GM23338 (cell line): ENCODE measurements at regions not wholly inside any gene's neighbourhood (a gene's known extent, or its start where the extent isn't known, plus 50 kb on each side); places are given as distances from the start of the nearest gene placed in this dataset.

Experiments
- ATAC-seq: fragments of 200-7000 bp; cut with Tn5 transposase; 3 replicates; pipeline ENCODE4 v1.9.1; 2020
- DNase-seq: peaks from one replicate; pipeline ENCODE4 v3.0.0-alpha.2; 2015; ENCODE audit warnings: low spot score
- H2AFZ ChIP-seq: fragments of 200-600 bp; sonication (generic); 2 replicates; pipeline ENCODE4 v1.8.0; 2016; ENCODE audit warnings: antibody characterized with exemption, mild to moderate bottlenecking, moderate library complexity
- H3F3A ChIP-seq: fragments of 200-600 bp; sonication (generic); replicated peaks from 2 replicates; pipeline ENCODE4 v1.8.0; 2017; ENCODE audit warnings: antibody characterized with exemption, mixed run types, low read depth
- H3K27ac ChIP-seq: fragments of 200-600 bp; sonication (generic); 2 replicates; pipeline ENCODE4 v1.6.1; 2016; ENCODE audit warnings: low read depth
- H3K27me3 ChIP-seq: fragments of 200-600 bp; sonication (generic); 2 replicates; pipeline ENCODE4 v1.8.0; 2016; ENCODE audit warnings: mild to moderate bottlenecking, mixed run types, moderate library complexity; ENCODE audit not compliant: insufficient read depth
- H3K36me3 ChIP-seq: fragments of 200-600 bp; sonication (generic); 2 replicates; pipeline ENCODE4 v1.8.0; 2016; ENCODE audit warnings: mild to moderate bottlenecking; ENCODE audit not compliant: insufficient read depth
- H3K4me1 ChIP-seq: fragments of 200-600 bp; sonication (generic); 2 replicates; pipeline ENCODE4 v1.8.0; 2016; ENCODE audit warnings: mild to moderate bottlenecking, moderate library complexity; ENCODE audit not compliant: insufficient read depth
- H3K4me2 ChIP-seq: fragments of 200-600 bp; sonication (generic); 2 replicates; pipeline ENCODE4 v1.7.1; 2017; ENCODE audit warnings: mixed run types
- H3K4me3 ChIP-seq: fragments of 200-600 bp; sonication (generic); 2 replicates; pipeline ENCODE4 v1.6.1; 2016; ENCODE audit warnings: mixed run types
- H3K79me2 ChIP-seq: fragments of 200-600 bp; sonication (generic); replicated peaks from 2 replicates; pipeline ENCODE4 v1.8.0; 2017; ENCODE audit warnings: mild to moderate bottlenecking; ENCODE audit not compliant: insufficient read depth
- H3K9me2 ChIP-seq: fragments of 200-600 bp; sonication (generic); 2 replicates; pipeline ENCODE4 v1.8.0; 2017; ENCODE audit not compliant: insufficient read depth
- H4K20me1 ChIP-seq: fragments of 200-600 bp; sonication (generic); replicated peaks from 2 replicates; pipeline ENCODE4 v1.8.0; 2017; ENCODE audit warnings: mild to moderate bottlenecking; ENCODE audit not compliant: insufficient read depth
- H3K27ac Mint-ChIP-seq: 2 replicates; pipeline ENCODE4 v1.8.0; 2020; ENCODE audit warnings: inconsistent platforms, mild to moderate bottlenecking, moderate library complexity, mixed read lengths
- H3K27me3 Mint-ChIP-seq: 3 replicates; pipeline ENCODE4 v1.8.0; 2022; ENCODE audit warnings: low read depth, mild to moderate bottlenecking, moderate library complexity, mixed read lengths, inconsistent platforms; ENCODE audit not compliant: insufficient read depth, poor library complexity
- H3K36me3 Mint-ChIP-seq: 3 replicates; pipeline ENCODE4 v1.8.0; 2021; ENCODE audit warnings: low read depth, mild to moderate bottlenecking, inconsistent platforms, moderate library complexity, mixed read lengths
- H3K4me1 Mint-ChIP-seq: 3 replicates; pipeline ENCODE4 v1.8.0; 2020; ENCODE audit warnings: mild to moderate bottlenecking, inconsistent platforms, mixed read lengths
- H3K4me3 Mint-ChIP-seq: 3 replicates; pipeline ENCODE4 v1.8.0; 2021; ENCODE audit warnings: moderate library complexity, mild to moderate bottlenecking, inconsistent platforms, mixed read lengths
- H3K9me3 Mint-ChIP-seq: 3 replicates; pipeline ENCODE4 v1.8.0; 2020; ENCODE audit warnings: moderate library complexity, mild to moderate bottlenecking, inconsistent platforms, mixed read lengths
- CREB1 ChIP-seq: fragments of 250-450 bp; sonication (Bioruptor Pico); IDR thresholded peaks from 2 replicates; pipeline ENCODE4 v1.5.0; 2020; ENCODE audit warnings: low read depth, mild to moderate bottlenecking, moderate library complexity
- CTCF ChIP-seq, 2 experiments: fragments of 200-600 bp in 1 of 2; sonication (generic) in 1 of 2; conservative IDR thresholded peaks; 2 replicates each; pipeline versions ENCODE4 v1.5.1 to v1.6.1; 2016 to 2017; ENCODE audit warnings: antibody characterized with exemption in 2 of 2, low read depth in 2 of 2, mild to moderate bottlenecking in 2 of 2, moderate library complexity in 1 of 2
- EZH2 ChIP-seq: fragments of 200-600 bp; sonication (generic); IDR thresholded peaks from one replicate; pipeline ENCODE4 v1.8.0; 2017; ENCODE audit warnings: antibody characterized with exemption, mild to moderate bottlenecking, low read depth; ENCODE audit not compliant: unreplicated experiment
- JUNB ChIP-seq: IDR thresholded peaks from one replicate; pipeline ENCODE4 v1.6.1; 2016; ENCODE audit warnings: antibody characterized with exemption; ENCODE audit not compliant: unreplicated experiment
- POLR2AphosphoS5 ChIP-seq: IDR thresholded peaks from 2 replicates; pipeline ENCODE4 v1.6.1; 2016; ENCODE audit warnings: antibody characterized with exemption, low read depth
- ZNF114 ChIP-seq: fragments of 250-450 bp; sonication (Bioruptor Pico); IDR thresholded peaks from 2 replicates; pipeline ENCODE4 v1.5.0; 2020; ENCODE audit warnings: mild to moderate bottlenecking, moderate library complexity
- ZNF462 ChIP-seq: fragments of 250-450 bp; sonication (Bioruptor Pico); IDR thresholded peaks from 2 replicates; pipeline ENCODE4 v1.5.0; 2020; ENCODE audit warnings: mild to moderate bottlenecking, moderate library complexity

DNA sequence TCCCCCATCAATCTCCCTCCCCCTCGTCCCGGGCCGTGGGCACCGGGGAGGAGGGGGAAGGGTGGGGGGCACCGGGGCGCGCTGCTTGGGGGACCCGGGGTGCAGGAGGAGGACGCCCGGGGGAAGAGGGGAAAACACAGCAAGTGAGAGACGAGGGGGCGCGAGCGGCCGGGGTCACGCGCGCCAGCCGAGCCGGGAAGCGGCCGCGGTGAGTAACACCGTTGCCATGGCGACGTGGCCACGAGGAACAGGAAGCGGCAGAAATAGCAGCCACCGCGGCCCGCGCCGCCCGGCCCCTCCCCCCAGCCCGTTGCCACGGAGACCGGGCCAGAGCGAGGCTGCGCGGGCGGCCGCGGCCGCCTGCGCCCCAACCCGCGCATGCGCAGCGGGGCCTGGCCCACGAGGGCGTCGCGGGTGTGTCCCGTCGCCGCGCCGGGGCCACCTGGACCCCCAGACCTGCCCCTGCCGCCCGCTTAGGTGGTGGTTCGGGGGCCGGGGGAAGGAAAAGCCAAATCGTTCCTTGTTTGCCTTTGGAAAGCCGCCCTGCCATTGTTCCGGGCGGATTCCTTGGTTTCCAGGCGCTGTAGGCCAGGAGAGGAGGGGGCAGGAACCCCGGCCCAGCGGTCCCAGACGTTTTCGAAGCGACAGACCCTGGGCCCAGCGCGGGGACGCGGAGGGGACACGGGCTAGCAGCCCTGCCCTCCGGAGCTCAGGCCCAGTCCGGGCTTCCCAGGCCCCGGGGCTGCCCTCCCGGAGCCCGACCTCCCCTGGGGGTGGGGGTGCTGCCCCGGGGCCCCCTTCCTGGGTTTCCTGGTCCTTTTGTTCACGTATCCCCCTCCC lies 207.1 kb downstream of the C9orf50 start:
- Histone ChIP-seq H3K4me2 (peak overlapping the region; percentile 97), H3K9me2 (peaks cover 5% of the 10 kb centered on the region; the same call in 1 of the 2 replicates), H3K4me3 (peak overlapping the region; percentile 89), H3F3A (0 out of 2 replicates have a peak, but pooled peaks cover 5% of the 10 kb centered on the region), H4K20me1 (no peaks in the 10 kb centered on the region), H3K4me1 (peaks cover 16% of the 10 kb centered on the region), H3K27ac (no peak overlapping the region), H3K36me3 (no peaks in the 10 kb centered on the region), H2AFZ (peak overlapping the region; percentile 92), H3K27me3 (peaks cover 13% of the 10 kb centered on the region; the same call in 1 of the 2 replicates), H3K79me2 (no peaks in the 10 kb centered on the region)
- DNase-seq (peak; percentile 97), ATAC-seq (peak; percentile 73)
- Mint-ChIP-seq H3K4me3 (peak overlapping the region; percentile 78), H3K27me3 (peaks cover 27% of the 10 kb centered on the region), H3K4me1 (peaks cover 18% of the 10 kb centered on the region), H3K9me3 (peaks cover 13% of the 10 kb centered on the region), H3K36me3 (peaks cover 13% of the 10 kb centered on the region), H3K27ac (peak overlapping the region; percentile 65; the same call in 1 of the 2 replicates)
- TF ChIP-seq POLR2AphosphoS5 (peak; percentile 63), CREB1 (CRISPR knock-in tag) (0 out of 2 replicates have a peak, but pooled peaks have one; percentile 35), EZH2 (no peak)

DNA sequence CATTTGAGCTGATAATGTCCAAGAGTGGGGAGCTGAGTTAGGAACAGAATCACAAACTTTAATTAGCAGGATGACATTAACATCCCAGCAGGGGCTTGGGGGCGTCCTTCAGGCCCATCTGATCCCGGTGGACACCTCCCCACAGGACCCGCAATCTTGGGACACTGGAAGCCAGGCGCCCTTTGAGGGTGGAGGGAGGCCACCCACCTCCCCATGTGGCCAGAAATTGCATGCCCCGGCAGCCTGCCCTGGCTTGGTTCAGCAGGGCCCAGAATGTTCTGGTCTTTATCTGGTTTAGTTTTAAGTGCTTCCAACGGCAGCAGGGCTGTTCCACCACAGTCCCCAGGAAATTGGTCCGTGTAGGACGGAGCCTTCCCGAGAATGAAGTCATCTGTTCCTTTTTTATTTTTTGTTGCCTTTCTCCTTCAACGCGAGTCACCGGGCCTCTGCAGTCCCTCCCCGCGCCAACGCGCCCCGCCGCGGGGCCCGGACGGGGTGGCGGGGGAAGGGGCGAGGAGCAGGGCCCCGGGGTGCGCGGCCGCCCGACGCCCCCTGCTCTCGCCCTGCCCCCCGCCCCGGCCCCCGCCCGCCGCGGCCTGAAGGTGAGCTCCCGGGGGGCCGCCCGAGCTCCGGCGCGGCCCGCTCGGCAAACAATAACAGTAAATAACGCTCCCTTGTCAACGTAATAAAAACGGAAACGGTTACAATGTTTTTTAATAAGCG lies 207.9 kb downstream of the C9orf50 start:
- 0 out of 2 replicates have a peak, but pooled peaks cover 5% of the 10 kb centered on the region for H3F3A ChIP-seq
- TF ChIP-seq ZNF114, result no peak
- TF ChIP-seq CREB1 (CRISPR knock-in tag), result no peak
- TF ChIP-seq CTCF (conservative IDR thresholded peaks at IDR 0.05; ENCODE audit: low read depth in 2 of 2), result no peak
- TF ChIP-seq JUNB, result no peak
- no peak for TF ChIP-seq ZNF462
- H3K27ac ChIP-seq, result no peak overlapping the region
- peaks cover 18% of the 10 kb centered on the region for H3K4me1 Mint-ChIP-seq
- peak overlapping the region; percentile 97 for H3K4me2 ChIP-seq
- H3K36me3 ChIP-seq, result no peaks in the 10 kb centered on the region
- peaks cover 16% of the 10 kb centered on the region for H3K4me1 ChIP-seq
- H4K20me1 ChIP-seq, result no peaks in the 10 kb centered on the region
- no peaks in the 10 kb centered on the region for H3K79me2 ChIP-seq
- peaks cover 13% of the 10 kb centered on the region for H3K36me3 Mint-ChIP-seq
- peak; percentile 52 for DNase-seq
- H2AFZ ChIP-seq, result peak overlapping the region; percentile 78; the same call in 1 of the 2 replicates
- H3K4me3 ChIP-seq, result peak overlapping the region; percentile 89
- peaks cover 26% of the 10 kb centered on the region for H3K27me3 Mint-ChIP-seq
- H3K4me3 Mint-ChIP-seq, result peak overlapping the region; percentile 78
- peak overlapping the region; percentile 86 for H3K27ac Mint-ChIP-seq
- H3K9me3 Mint-ChIP-seq, result peaks cover 13% of the 10 kb centered on the region
- peak; percentile 14 for ATAC-seq
- H3K27me3 ChIP-seq, result peaks cover 13% of the 10 kb centered on the region; the same call in 1 of the 2 replicates
- peaks cover 5% of the 10 kb centered on the region; the same call in 1 of the 2 replicates for H3K9me2 ChIP-seq
